Esophagus squamous epithelium (tissue), 4 donors: ENCODE measurements at regions not wholly inside any gene's neighbourhood (a gene's known extent, or its start where the extent isn't known, plus 50 kb on each side); places are given as distances from the start of the nearest gene placed in this dataset.

ENCODE experiments used
- CTCF ChIP-seq, 6 experiments: fragments of 450-650 bp in 4 of 6; fragments of 200-600 bp in 2 of 6; sonication (generic) in 2 of 6; IDR thresholded peaks; one replicate each; pipeline ENCODE4 v1.5.1; 2016 to 2019; ENCODE audit warnings: antibody characterized with exemption in 6 of 6, mild to moderate bottlenecking in 4 of 6, moderate library complexity in 4 of 6
- POLR2A ChIP-seq, 4 donors: fragments of 450-650 bp; IDR thresholded peaks; one replicate each; pipeline ENCODE4 v1.6.1; 2017; ENCODE audit warnings: antibody characterized with exemption in 4 of 4, mild to moderate bottlenecking in 4 of 4, moderate library complexity in 3 of 4

GRCh38 chr5:72602696-72603685 is 95.8 kb upstream of the ZNF366 start:
- TF ChIP-seq POLR2A (IDR thresholded peaks at IDR 0.05) = no peak
- TF ChIP-seq CTCF (IDR thresholded peaks at IDR 0.05) = no peak
